Activated B cell treated with CpG ODN at 0.5 μM for 24 hours (primary cell): ENCODE measurements at regions not wholly inside any gene's neighbourhood (a gene's known extent, or its start where the extent isn't known, plus 50 kb on each side); places are given as distances from the start of the nearest gene placed in this dataset.

Source experiments
- ATAC-seq: fragments of 200-7000 bp; cut with Tn5 transposase; one replicate; pipeline ENCODE4 v1.10.0; 2021; ENCODE audit warnings: low read depth, mild to moderate bottlenecking, moderate library complexity
- CTCF ChIA-PET: fragments of 350-600 bp; sonication (Branson Sonifier 250); formaldehyde crosslinking; loops from one replicate; lab custom pipeline; 2021; ENCODE audit warnings: antibody characterized with exemption; lab: Charles Lee
- POLR2A ChIA-PET: fragments of 350-600 bp; sonication (Branson Sonifier 250); formaldehyde crosslinking; loops from one replicate; lab custom pipeline; 2021; ENCODE audit warnings: antibody characterized with exemption; lab: Charles Lee
- DNase-seq: peaks from one replicate; pipeline ENCODE4 v3.0.0; 2022
- H3K27ac Mint-ChIP-seq: one replicate; pipeline ENCODE4 v1.8.0; 2020; ENCODE audit warnings: mixed read lengths
- H3K27me3 Mint-ChIP-seq: one replicate; pipeline ENCODE4 v1.8.0; 2021; ENCODE audit warnings: mixed read lengths
- H3K36me3 Mint-ChIP-seq: one replicate; pipeline ENCODE4 v1.8.0; 2021; ENCODE audit warnings: low read depth, mixed read lengths
- H3K4me1 Mint-ChIP-seq: one replicate; pipeline ENCODE4 v1.8.0; 2021; ENCODE audit warnings: mixed read lengths
- H3K4me3 Mint-ChIP-seq: one replicate; pipeline ENCODE4 v1.8.0; 2020; ENCODE audit warnings: mild to moderate bottlenecking, mixed read lengths
- H3K9me3 Mint-ChIP-seq: one replicate; pipeline ENCODE4 v1.8.0; 2020; ENCODE audit warnings: mixed read lengths
- intact Hi-C: fragments of 100-400 bp; cut with micrococcal nuclease; formaldehyde crosslinking; loops from one replicate; pipeline ENCODE4 v1.15.1; 2024
- TF ChIP-seq, protein P1 (sequence below): fragments of 200-600 bp; IDR thresholded peaks from one replicate; pipeline ENCODE4 v1.8.0; 2022; ENCODE audit warnings: antibody characterized with exemption, mild to moderate bottlenecking

DNA sequence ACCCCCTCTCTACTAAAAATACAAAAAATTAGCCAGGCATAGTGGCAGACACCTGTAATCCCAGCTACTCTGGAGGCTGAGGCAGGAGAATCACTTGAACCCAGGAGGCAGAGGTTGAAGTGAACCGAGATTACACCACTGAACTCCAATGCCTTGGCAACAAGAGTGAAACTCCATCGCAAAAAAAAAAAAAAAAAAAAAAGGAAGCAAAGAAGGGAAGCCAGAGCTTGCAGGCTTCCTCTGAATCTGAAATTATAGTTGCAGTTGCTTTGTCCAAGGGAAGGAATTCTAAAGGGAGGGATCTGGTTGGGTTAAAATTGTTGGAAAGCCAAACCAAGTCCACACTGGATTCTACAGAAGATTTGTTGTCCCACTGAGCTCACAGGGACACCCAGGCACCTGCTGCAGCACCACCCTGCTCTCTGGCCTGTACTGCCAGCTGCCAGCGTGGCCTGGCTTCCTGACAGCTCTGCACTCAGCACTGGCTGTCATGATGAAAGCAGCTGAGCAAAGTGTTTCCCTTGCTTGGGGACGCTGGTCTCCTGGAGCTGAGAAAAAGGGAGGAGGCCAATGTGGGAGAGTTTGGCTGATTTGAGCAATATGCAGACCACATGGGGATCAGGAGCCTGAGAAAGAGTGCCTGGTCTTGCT, 88.8 kb upstream of the HES1 start:
- TF ChIP-seq, protein P1, sequence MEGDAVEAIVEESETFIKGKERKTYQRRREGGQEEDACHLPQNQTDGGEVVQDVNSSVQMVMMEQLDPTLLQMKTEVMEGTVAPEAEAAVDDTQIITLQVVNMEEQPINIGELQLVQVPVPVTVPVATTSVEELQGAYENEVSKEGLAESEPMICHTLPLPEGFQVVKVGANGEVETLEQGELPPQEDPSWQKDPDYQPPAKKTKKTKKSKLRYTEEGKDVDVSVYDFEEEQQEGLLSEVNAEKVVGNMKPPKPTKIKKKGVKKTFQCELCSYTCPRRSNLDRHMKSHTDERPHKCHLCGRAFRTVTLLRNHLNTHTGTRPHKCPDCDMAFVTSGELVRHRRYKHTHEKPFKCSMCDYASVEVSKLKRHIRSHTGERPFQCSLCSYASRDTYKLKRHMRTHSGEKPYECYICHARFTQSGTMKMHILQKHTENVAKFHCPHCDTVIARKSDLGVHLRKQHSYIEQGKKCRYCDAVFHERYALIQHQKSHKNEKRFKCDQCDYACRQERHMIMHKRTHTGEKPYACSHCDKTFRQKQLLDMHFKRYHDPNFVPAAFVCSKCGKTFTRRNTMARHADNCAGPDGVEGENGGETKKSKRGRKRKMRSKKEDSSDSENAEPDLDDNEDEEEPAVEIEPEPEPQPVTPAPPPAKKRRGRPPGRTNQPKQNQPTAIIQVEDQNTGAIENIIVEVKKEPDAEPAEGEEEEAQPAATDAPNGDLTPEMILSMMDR: no peak
- H3K9me3 Mint-ChIP-seq: peaks cover 11% of the 10 kb centered on the region
- POLR2A ChIA-PET: interaction anchor here (0.5 to 1.4 kb wide), 5 partner anchors 14 to 86 kb away, joined by 3 to 6 read pairs (median 5); no protein-coding TSS in a partner anchor
- no peak for DNase-seq
- H3K27me3 Mint-ChIP-seq: no peaks in the 10 kb centered on the region
- no peak overlapping the region for H3K4me3 Mint-ChIP-seq
- ATAC-seq: peak; percentile 62
- peak overlapping the region; percentile 33 for H3K27ac Mint-ChIP-seq
- CTCF ChIA-PET: interaction anchor here (0.7 kb wide), 1 partner anchor 269 kb away, joined by 3 read pairs; no protein-coding TSS in a partner anchor
- peaks cover 33% of the 10 kb centered on the region for H3K4me1 Mint-ChIP-seq
- intact Hi-C loops: loop anchor here (2.0 to 5.0 kb wide), 2 partner anchors 24 to 75 kb away; no protein-coding TSS in a partner anchor
- peaks cover 7% of the 10 kb centered on the region for H3K36me3 Mint-ChIP-seq

DNA sequence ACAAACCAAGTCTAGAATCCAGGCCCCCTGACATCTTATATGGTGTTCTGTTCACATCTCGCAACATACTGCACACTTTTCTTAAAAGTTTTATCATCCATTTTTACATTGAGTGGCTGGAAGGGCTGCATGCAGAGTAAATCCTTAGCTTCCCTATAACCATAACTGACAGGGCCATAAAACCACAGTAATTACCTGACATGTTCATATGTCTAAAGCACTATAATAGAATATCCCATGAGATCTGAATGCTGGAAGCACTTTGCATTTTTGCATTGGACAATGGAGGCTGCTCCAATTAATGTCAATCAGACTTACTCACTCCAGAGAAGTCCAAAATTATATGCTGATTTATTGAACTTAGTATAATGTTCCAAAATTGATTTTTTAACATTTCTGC, 86.6 kb upstream of the HES1 start:
- POLR2A ChIA-PET: no interaction called here
- H3K36me3 Mint-ChIP-seq: peaks cover 7% of the 10 kb centered on the region
- CTCF ChIA-PET: no interaction called here
- H3K4me1 Mint-ChIP-seq: peaks cover 34% of the 10 kb centered on the region
- TF ChIP-seq, protein P1: no peak
- intact Hi-C loops: loop anchor here (5.0 kb wide), 1 partner anchor 77 kb away; no protein-coding TSS in a partner anchor
- no peaks in the 10 kb centered on the region for H3K27me3 Mint-ChIP-seq
- H3K4me3 Mint-ChIP-seq: no peak overlapping the region
- peaks cover 11% of the 10 kb centered on the region for H3K9me3 Mint-ChIP-seq
- ATAC-seq (no peak), DNase-seq (no peak)
- no peak overlapping the region for H3K27ac Mint-ChIP-seq

DNA sequence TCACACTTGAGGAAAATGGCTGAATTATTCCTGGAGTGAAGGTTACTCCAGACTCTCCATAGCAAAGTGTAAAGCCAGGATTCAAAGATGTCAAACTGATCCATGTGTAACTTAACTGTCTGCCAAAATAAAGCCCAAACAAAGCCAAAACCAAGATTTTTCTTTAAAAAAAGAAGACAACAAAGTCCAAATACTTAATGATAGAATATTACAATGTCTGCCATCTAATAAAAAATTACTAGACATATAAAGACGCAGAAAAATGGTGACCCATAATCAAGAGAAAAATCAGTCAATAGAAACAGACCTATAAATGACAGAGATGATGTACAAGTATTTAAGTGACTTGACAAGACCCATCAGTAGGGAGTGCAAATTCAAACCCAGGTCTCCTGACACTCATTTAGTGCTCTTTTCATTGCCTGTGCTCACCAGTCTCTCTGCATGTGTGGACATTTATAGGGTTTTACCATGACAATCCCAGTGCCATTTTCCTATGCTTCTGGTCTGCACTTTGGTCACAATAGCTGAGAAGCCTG, 85.1 kb upstream of the HES1 start:
- H3K36me3 Mint-ChIP-seq: peaks cover 7% of the 10 kb centered on the region
- no peak overlapping the region for H3K27ac Mint-ChIP-seq
- peaks cover 11% of the 10 kb centered on the region for H3K9me3 Mint-ChIP-seq
- TF ChIP-seq, protein P1: no peak
- intact Hi-C loops: loop anchor here (10.0 kb wide), 1 partner anchor 54 kb away; no protein-coding TSS in a partner anchor
- no peaks in the 10 kb centered on the region for H3K27me3 Mint-ChIP-seq
- H3K4me3 Mint-ChIP-seq: no peak overlapping the region
- H3K4me1 Mint-ChIP-seq: peaks cover 32% of the 10 kb centered on the region
- CTCF ChIA-PET: no interaction called here
- no peak for ATAC-seq
- POLR2A ChIA-PET: no interaction called here
- DNase-seq: no peak

DNA sequence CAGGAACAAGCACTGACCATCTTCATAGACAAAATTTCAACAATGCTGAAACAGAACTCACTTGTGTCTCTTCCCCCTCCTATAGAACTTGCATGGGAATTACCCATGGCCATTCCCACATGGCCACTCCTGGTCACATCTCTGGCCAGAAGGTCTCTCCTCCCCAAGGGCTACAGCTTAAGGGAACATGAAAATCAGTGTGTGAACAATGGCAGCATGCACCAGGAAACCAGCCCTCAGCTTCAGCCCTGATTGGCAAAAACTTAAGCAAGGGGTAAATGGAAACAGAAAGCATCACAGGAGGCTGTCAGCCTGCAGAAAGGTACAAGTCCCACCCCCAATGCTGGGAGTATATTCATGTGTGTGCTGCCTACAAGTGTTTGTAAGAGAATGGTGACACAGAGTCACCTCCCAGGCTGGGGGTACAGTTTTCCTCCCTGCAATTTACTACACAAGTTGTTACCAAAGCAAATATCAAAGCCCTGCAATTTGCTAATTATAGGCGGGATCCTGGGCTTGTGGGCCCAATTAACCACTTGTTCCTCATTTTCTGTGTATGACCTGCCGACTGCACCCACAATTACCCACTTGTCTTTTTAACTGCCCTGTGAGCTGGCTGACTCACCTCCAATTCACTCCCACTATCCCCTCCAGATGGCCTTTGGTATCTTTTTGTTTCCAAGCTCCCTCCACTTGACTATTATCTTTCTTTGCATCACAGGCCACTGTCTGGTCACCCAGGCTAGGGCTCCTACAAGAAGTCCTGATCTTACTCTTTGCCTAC, 84.4 kb upstream of the HES1 start:
- Mint-ChIP-seq H3K4me3 (no peak overlapping the region), H3K9me3 (peaks cover 11% of the 10 kb centered on the region)

More for the DNA sequence above, 84.4 kb upstream of the HES1 start:
- ATAC-seq: no peak
- ChIA-PET CTCF (no interaction called here), POLR2A (no interaction called here)
- no peaks in the 10 kb centered on the region for H3K27me3 Mint-ChIP-seq
- H3K36me3 Mint-ChIP-seq: peaks cover 7% of the 10 kb centered on the region
- TF ChIP-seq, protein P1: no peak
- no peak for DNase-seq
- H3K4me1 Mint-ChIP-seq: peaks cover 31% of the 10 kb centered on the region
- intact Hi-C loops: loop anchor here (10.0 kb wide), 1 partner anchor 53 kb away; no protein-coding TSS in a partner anchor
- H3K27ac Mint-ChIP-seq: no peak overlapping the region
